AG04450 (cell line): ENCODE measurements at regions not wholly inside any gene's neighbourhood (a gene's known extent, or its start where the extent isn't known, plus 50 kb on each side); places are given as distances from the start of the nearest gene placed in this dataset.

Source experiments
- CTCF ChIA-PET: fragments of 300-600, 350-600 bp; formaldehyde crosslinking; extraction: SDS; loops from one replicate; lab custom pipeline; 2022; ENCODE audit warnings: antibody characterized with exemption, inconsistent platforms; lab: Charles Lee
- POLR2A ChIA-PET: fragments of 350-600 bp; formaldehyde crosslinking; extraction: SDS; loops from one replicate; lab custom pipeline; 2021; ENCODE audit warnings: antibody characterized with exemption, inconsistent platforms; lab: Yijun Ruan, JAX
- DNase-seq: peaks from one replicate; pipeline ENCODE4 v3.0.0-alpha.2; 2011; ENCODE audit warnings: low read depth, low spot score
- H3K27ac ChIP-seq: one replicate; pipeline ENCODE4 v1.5.1; 2012; ENCODE audit warnings: low read depth, low read length, control low read depth
- H3K27me3 ChIP-seq: one replicate; pipeline ENCODE4 v1.6.0; 2012; ENCODE audit warnings: low read length; ENCODE audit not compliant: control insufficient read depth, insufficient read depth
- H3K4me3 ChIP-seq: 2 replicates; pipeline ENCODE4 v1.5.1; 2011; ENCODE audit warnings: mild to moderate bottlenecking, low read depth, low read length, control low read depth
- H3K9me3 ChIP-seq: 2 replicates; pipeline ENCODE4 v1.5.1; 2012; ENCODE audit warnings: low read length; ENCODE audit not compliant: control insufficient read depth, insufficient read depth
- CTCF ChIP-seq: IDR thresholded peaks from 2 replicates; pipeline ENCODE4 v1.5.1; 2011; ENCODE audit warnings: low read depth, low read length, control low read depth, inconsistent platforms

GRCh38 chr2:36088716-36089328 is 266.8 kb upstream of the CRIM1 start:
- Histone ChIP-seq H3K27me3 (no peaks in the 10 kb centered on the region), H3K4me3 (no peak overlapping the region), H3K9me3 (peaks cover 8% of the 10 kb centered on the region), H3K27ac (no peak overlapping the region)
- TF ChIP-seq CTCF: no peak
- POLR2A ChIA-PET: no interaction called here
- DNase-seq: no peak
- CTCF ChIA-PET: no interaction called here

- CTCF ChIA-PET: no interaction called here
- Histone ChIP-seq H3K4me3 (no peak overlapping the region), H3K27ac (no peak overlapping the region), H3K27me3 (no peaks in the 10 kb centered on the region), H3K9me3 (peaks cover 6% of the 10 kb centered on the region)
- POLR2A ChIA-PET: no interaction called here
- DNase-seq: no peak
- no peak for TF ChIP-seq CTCF
These were observed 268.2 kb upstream of the CRIM1 start for GRCh38 chr2:36087344-36087743.

- Histone ChIP-seq H3K27ac (no peak overlapping the region), H3K4me3 (no peak overlapping the region), H3K27me3 (no peaks in the 10 kb centered on the region), H3K9me3 (no peaks in the 10 kb centered on the region)
- no peak for TF ChIP-seq CTCF
- ChIA-PET CTCF (no interaction called here), POLR2A (no interaction called here)
- DNase-seq: no peak
These were observed 275.8 kb upstream of the CRIM1 start for GRCh38 chr2:36079793-36080192.

GRCh38 chr2:36074008-36074407 is 281.6 kb upstream of the CRIM1 start:
- H3K4me3 ChIP-seq: no peak overlapping the region
- TF ChIP-seq CTCF: no peak
- H3K9me3 ChIP-seq: no peaks in the 10 kb centered on the region
- H3K27me3 ChIP-seq: no peaks in the 10 kb centered on the region
- ChIA-PET CTCF (no interaction called here), POLR2A (no interaction called here)
- no peak overlapping the region for H3K27ac ChIP-seq
- no peak for DNase-seq

- ChIA-PET POLR2A (no interaction called here), CTCF (no interaction called here)
- H3K4me3 ChIP-seq: no peak overlapping the region
- H3K27ac ChIP-seq: no peak overlapping the region
- no peak for DNase-seq
- no peaks in the 10 kb centered on the region for H3K9me3 ChIP-seq
- no peaks in the 10 kb centered on the region for H3K27me3 ChIP-seq
- TF ChIP-seq CTCF: no peak
These were observed 283.9 kb upstream of the CRIM1 start for GRCh38 chr2:36071698-36072097.
